Testis (tissue), 2 donors: ENCODE measurements at regions not wholly inside any gene's neighbourhood (a gene's known extent, or its start where the extent isn't known, plus 50 kb on each side); places are given as distances from the start of the nearest gene placed in this dataset.

Source experiments
- DNase-seq: peaks from one replicate; pipeline ENCODE4 v3.0.0-alpha.2; 2019
- H3K27ac ChIP-seq, 2 donors: fragments of 200-600 bp; sonication (generic); one replicate each; pipeline ENCODE4 v1.5.1; 2019
- H3K27me3 ChIP-seq: fragments of 200-600 bp; sonication (generic); one replicate; pipeline ENCODE4 v1.5.1; 2019
- H3K36me3 ChIP-seq: fragments of 200-600 bp; sonication (generic); one replicate; pipeline ENCODE4 v1.5.1; 2017; ENCODE audit warnings: low read depth; ENCODE audit errors: missing control alignments
- H3K4me1 ChIP-seq: fragments of 200-600 bp; sonication (generic); one replicate; pipeline ENCODE4 v1.5.1; 2019
- H3K4me3 ChIP-seq, 2 donors: fragments of 200-600 bp; sonication (generic); one replicate each; pipeline ENCODE4 v1.5.1; 2017 to 2019
- H3K9me3 ChIP-seq: fragments of 200-600 bp; sonication (generic); one replicate; pipeline ENCODE4 v1.5.1; 2017
- CTCF ChIP-seq, 3 experiments: fragments of 450-650 bp in 2 of 3; fragments of 200-600 bp in 1 of 3; sonication (generic) in 1 of 3; IDR thresholded peaks; one replicate each; pipeline ENCODE4 v1.5.1; 2016 to 2019; ENCODE audit warnings: antibody characterized with exemption in 3 of 3, mild to moderate bottlenecking in 2 of 3, moderate library complexity in 1 of 3
- POLR2A ChIP-seq: fragments of 450-650 bp; IDR thresholded peaks from one replicate; pipeline ENCODE4 v1.6.1; 2017; ENCODE audit warnings: antibody characterized with exemption, mild to moderate bottlenecking, moderate library complexity
- WGBS, 2 donors: methylation state at CpG; one replicate each; pipeline ENCODE4 v1.1.5; 2018; 5-methylcytosine and 5-hydroxymethylcytosine counted together
- intact Hi-C: fragments of 100-400 bp; cut with DNase I; formaldehyde crosslinking; loops from one replicate; pipeline ENCODE4 v1.15.1; 2023; ENCODE audit warnings: low total_unique reads

- Histone ChIP-seq H3K9me3 (no peaks in the 10 kb centered on the region), H3K27me3 (no peaks in the 10 kb centered on the region), H3K4me1 (no peaks in the 10 kb centered on the region), H3K36me3 (no peaks in the 10 kb centered on the region), H3K4me3 (no peak overlapping the region), H3K27ac (no peak overlapping the region)
- intact Hi-C loops = no loop called here
- WGBS, 2 donors = 64 to 77% methylated on average over 2 of the region's 2 CpGs
- no peak for DNase-seq
- no peak for TF ChIP-seq POLR2A
- no peak for TF ChIP-seq CTCF (IDR thresholded peaks at IDR 0.05)
Measured at GRCh38 chr12:125835852-125836251, 770.6 kb downstream of the AACS start.

DNA sequence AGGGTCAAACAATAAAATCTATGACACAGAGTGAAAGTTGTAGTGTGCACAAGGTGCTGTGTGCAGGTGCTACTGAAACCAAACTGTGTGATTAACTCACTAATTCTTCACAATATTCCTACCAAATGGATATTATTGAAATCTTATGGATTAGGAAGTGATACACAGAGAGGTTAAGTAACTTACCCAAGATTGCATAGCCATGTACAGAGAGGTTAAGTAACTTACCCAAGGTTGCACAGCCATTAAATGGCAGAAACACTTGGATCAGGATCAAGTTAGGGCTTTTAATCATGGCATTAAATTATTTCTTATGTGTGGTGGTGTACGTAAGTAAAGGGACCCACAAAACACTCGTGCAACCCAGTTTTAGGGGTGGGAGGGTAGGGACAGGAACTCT, 771.4 kb downstream of the AACS start:
- TF ChIP-seq CTCF (IDR thresholded peaks at IDR 0.05) (no peak), POLR2A (no peak)
- H3K27ac ChIP-seq = no peak overlapping the region
- H3K36me3 ChIP-seq = no peaks in the 10 kb centered on the region
- no peak overlapping the region for H3K4me3 ChIP-seq
- intact Hi-C loops = no loop called here
- no peaks in the 10 kb centered on the region for H3K4me1 ChIP-seq
- no peak for DNase-seq
- WGBS, 2 donors = 87 to 88% methylated on average over 2 of the region's 2 CpGs
- H3K27me3 ChIP-seq = no peaks in the 10 kb centered on the region
- no peaks in the 10 kb centered on the region for H3K9me3 ChIP-seq

DNA sequence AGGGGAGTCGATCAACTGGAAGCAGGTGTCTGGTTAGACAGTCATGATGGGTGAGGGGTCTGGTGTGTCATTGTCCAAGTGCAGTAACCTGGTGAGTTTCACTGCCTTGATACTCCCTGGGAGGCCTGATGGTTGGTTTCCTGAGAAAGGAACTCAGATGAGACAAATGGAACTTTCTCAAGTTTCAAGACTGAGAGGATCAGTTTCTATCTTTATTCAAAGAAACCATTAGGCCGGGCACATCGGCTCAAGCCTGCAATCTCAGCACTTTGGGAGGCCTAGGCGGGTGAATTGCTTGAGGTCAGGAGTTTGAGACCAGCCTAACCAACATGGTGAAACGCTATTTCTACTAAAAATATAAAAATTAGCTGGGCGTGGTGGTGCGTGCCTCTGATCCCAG, 776.1 kb downstream of the AACS start:
- no peaks in the 10 kb centered on the region for H3K9me3 ChIP-seq
- intact Hi-C loops = no loop called here
- no peaks in the 10 kb centered on the region for H3K27me3 ChIP-seq
- H3K27ac ChIP-seq = no peak overlapping the region
- WGBS, 2 donors = 83 to 96% methylated on average over 7 of the region's 7 CpGs
- no peak for TF ChIP-seq CTCF (IDR thresholded peaks at IDR 0.05)
- TF ChIP-seq POLR2A = no peak
- H3K4me1 ChIP-seq = no peaks in the 10 kb centered on the region
- no peaks in the 10 kb centered on the region for H3K36me3 ChIP-seq
- no peak for DNase-seq
- no peak overlapping the region for H3K4me3 ChIP-seq

DNA sequence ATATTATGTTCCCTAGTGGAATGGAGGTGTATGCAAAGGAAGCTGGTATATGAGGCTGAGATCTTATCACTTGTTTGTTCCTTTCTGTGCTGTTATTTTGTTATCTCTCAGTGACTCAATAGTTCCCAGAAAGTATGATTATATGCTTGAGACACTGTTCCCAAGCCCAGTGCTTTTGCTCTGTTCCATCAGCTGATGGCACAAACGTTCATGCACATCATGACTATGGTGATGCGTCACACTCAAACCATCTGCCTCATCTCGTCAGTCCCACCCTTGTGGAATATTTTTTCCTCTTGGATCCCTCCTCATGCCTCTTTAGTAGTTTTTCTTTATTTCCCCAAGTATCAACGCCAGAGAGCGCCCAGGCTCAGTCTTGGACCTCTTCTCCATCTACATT, 786.9 kb downstream of the AACS start:
- no peak overlapping the region for H3K4me3 ChIP-seq
- H3K27ac ChIP-seq = no peak overlapping the region
- H3K36me3 ChIP-seq = no peaks in the 10 kb centered on the region
- DNase-seq = no peak
- WGBS, 2 donors = 85 to 87% methylated on average over 5 of the region's 5 CpGs
- TF ChIP-seq CTCF (IDR thresholded peaks at IDR 0.05) (no peak), POLR2A (no peak)
- H3K4me1 ChIP-seq = no peaks in the 10 kb centered on the region
- intact Hi-C loops = no loop called here
- no peaks in the 10 kb centered on the region for H3K27me3 ChIP-seq
- H3K9me3 ChIP-seq = no peaks in the 10 kb centered on the region

DNA sequence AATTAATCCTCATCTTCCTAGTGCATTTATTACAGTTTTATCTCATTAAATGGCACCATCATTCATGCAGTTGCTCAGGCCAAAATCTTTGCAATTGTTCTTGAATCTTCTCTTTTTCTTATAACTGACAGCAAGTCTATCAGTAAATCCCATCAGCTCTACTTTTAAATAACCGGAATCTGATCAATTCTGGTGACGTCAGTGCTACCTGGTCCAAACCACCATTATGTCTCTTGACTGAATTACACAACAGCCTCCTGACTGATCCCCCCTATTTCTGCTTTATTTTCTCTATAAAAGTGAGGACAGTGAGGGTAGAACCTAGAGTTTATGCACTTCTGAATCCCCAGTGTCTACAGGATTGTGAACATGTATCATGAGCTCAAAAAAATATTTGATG, 787.4 kb downstream of the AACS start:
- Histone ChIP-seq H3K27me3 (no peaks in the 10 kb centered on the region), H3K36me3 (no peaks in the 10 kb centered on the region), H3K4me1 (no peaks in the 10 kb centered on the region), H3K27ac (no peak overlapping the region), H3K9me3 (no peaks in the 10 kb centered on the region), H3K4me3 (no peak overlapping the region)
- DNase-seq = no peak
- no peak for TF ChIP-seq POLR2A
- no peak for TF ChIP-seq CTCF (IDR thresholded peaks at IDR 0.05)
- WGBS, 2 donors = 73 to 87% methylated on average over 2 of the region's 2 CpGs
- intact Hi-C loops = no loop called here
